ENCODE measurements at regions not wholly inside any gene's neighbourhood (a gene's known extent, or its start where the extent isn't known, plus 50 kb on each side); places are given as distances from the start of the nearest gene placed in this dataset.

GRCh38 chr12:127310548-127310947 lies 956.4 kb upstream of the TMEM132C start:
- ChIA-PET CTCF (no interaction called here), RAD21 (ENCODE audit: unreplicated experiment) (interaction anchor here (0.6 kb wide), 1 partner anchor 367 kb away, joined by 3 read pairs; no protein-coding TSS in a partner anchor), SMC1A (ENCODE audit: uncharacterized antibody, unreplicated experiment) (no interaction called here), POLR2A (no interaction called here)
- H3K9me3 ChIP-seq (replicated peaks; ENCODE audit: control insufficient read depth, insufficient read depth, low read length): no peaks in the 10 kb centered on the region
- H3K4me1 ChIP-seq (ENCODE audit: control insufficient read depth, insufficient read depth, low read length): no peaks in the 10 kb centered on the region
- no peaks in the 10 kb centered on the region for H3K27me3 ChIP-seq (replicated peaks in 1 of 2; ENCODE audit: control insufficient read depth in 2 of 2, insufficient read depth in 2 of 2, low read length in 1 of 2)
- H3K4me2 ChIP-seq (ENCODE audit: control insufficient read depth, insufficient read depth): no peak overlapping the region
- H3K36me3 ChIP-seq (ENCODE audit: control insufficient read depth in 2 of 2, insufficient read depth in 2 of 2, low read length in 1 of 2): no peaks in the 10 kb centered on the region
- H3K4me3 ChIP-seq: no peak overlapping the region
- in situ Hi-C loops (cut with MboI): no loop called here
- DNase-seq (ENCODE audit: low read depth, low spot score) (no peak), FAIRE-seq (no peak), ATAC-seq (no peak)
- intact Hi-C loops (cut with micrococcal nuclease; ENCODE audit: unreplicated experiment): no loop called here
- no TSS peak for BruUV-seq (replicated peaks)
- TF ChIP-seq TBL1XR1 (IDR thresholded peaks at IDR 0.05; ENCODE audit: low read depth, low read length): no peak
- no peak for TF ChIP-seq NR2C2 (IDR thresholded peaks at IDR 0.05; ENCODE audit: borderline replicate concordance, control insufficient read depth, insufficient read length, low read depth)
- TF ChIP-seq BHLHE40 (IDR thresholded peaks at IDR 0.05; ENCODE audit: borderline replicate concordance in 1 of 2, low read depth in 2 of 2, low read length in 1 of 2): 0 out of 4 replicates have a peak, but pooled peaks of 1 of the 2 experiments have one; percentile 29
- no peak overlapping the region for H3K27ac ChIP-seq (ENCODE audit: control insufficient read depth, insufficient read depth)
- H3K79me2 ChIP-seq (ENCODE audit: control insufficient read depth, insufficient read depth, low read length): no peaks in the 10 kb centered on the region
- WGBS (ENCODE audit: insufficient coverage, insufficient replicate concordance, low lambda C conversion rate, missing lambda C conversion rate): 22% methylated on average over 4 of the region's 4 CpGs
- no peaks in the 10 kb centered on the region for H4K20me1 ChIP-seq (ENCODE audit: control insufficient read depth, insufficient read depth)
- no peak overlapping the region for H2AFZ ChIP-seq (ENCODE audit: control insufficient read depth, low read depth, low read length)
- no peak overlapping the region for H3K9ac ChIP-seq (ENCODE audit: control insufficient read depth, insufficient read depth, low read length)

GRCh38 chr12:127311720-127312364 lies 955.1 kb upstream of the TMEM132C start:
- no peaks in the 10 kb centered on the region for H3K36me3 ChIP-seq (ENCODE audit: control insufficient read depth in 2 of 2, insufficient read depth in 2 of 2, low read length in 1 of 2)
- CTCF ChIA-PET: no interaction called here
- intact Hi-C loops (cut with micrococcal nuclease; ENCODE audit: unreplicated experiment): no loop called here
- no peak overlapping the region for H3K9ac ChIP-seq (ENCODE audit: control insufficient read depth, insufficient read depth, low read length)
- BruUV-seq (replicated peaks): no TSS peak
- no peak overlapping the region for H2AFZ ChIP-seq (ENCODE audit: control insufficient read depth, low read depth, low read length)
- POLR2A ChIA-PET: no interaction called here
- ATAC-seq: no peak
- FAIRE-seq: no peak
- H4K20me1 ChIP-seq (ENCODE audit: control insufficient read depth, insufficient read depth): no peaks in the 10 kb centered on the region
- H3K79me2 ChIP-seq (ENCODE audit: control insufficient read depth, insufficient read depth, low read length): no peaks in the 10 kb centered on the region
- in situ Hi-C loops (cut with MboI): no loop called here
- H3K4me3 ChIP-seq: no peak overlapping the region
- SMC1A ChIA-PET (ENCODE audit: uncharacterized antibody, unreplicated experiment): interaction anchor here (0.7 kb wide), 1 partner anchor 22 kb away, joined by 3 read pairs; no protein-coding TSS in a partner anchor
- RAD21 ChIA-PET (ENCODE audit: unreplicated experiment): no interaction called here
- no peak for DNase-seq (ENCODE audit: low read depth, low spot score)
- no peaks in the 10 kb centered on the region for H3K9me3 ChIP-seq (replicated peaks; ENCODE audit: control insufficient read depth, insufficient read depth, low read length)
- H3K27ac ChIP-seq (ENCODE audit: control insufficient read depth, insufficient read depth): no peak overlapping the region
- H3K4me2 ChIP-seq (ENCODE audit: control insufficient read depth, insufficient read depth): no peak overlapping the region
- no peaks in the 10 kb centered on the region for H3K27me3 ChIP-seq (replicated peaks in 1 of 2; ENCODE audit: control insufficient read depth in 2 of 2, insufficient read depth in 2 of 2, low read length in 1 of 2)
- WGBS (ENCODE audit: insufficient coverage, insufficient replicate concordance, low lambda C conversion rate, missing lambda C conversion rate): 21% methylated on average over 6 of the region's 6 CpGs
- TF ChIP-seq ZBTB4 (CRISPR knock-in tag; IDR thresholded peaks at IDR 0.05) (no peak), FOXM1 (IDR thresholded peaks at IDR 0.05; ENCODE audit: low read depth, low read length) (no peak), ZSCAN29 (IDR thresholded peaks at IDR 0.05) (no peak), MEF2B (IDR thresholded peaks at IDR 0.05; ENCODE audit: partially characterized antibody, poor library complexity, severe bottlenecking) (no peak)
- H3K4me1 ChIP-seq (ENCODE audit: control insufficient read depth, insufficient read depth, low read length): no peaks in the 10 kb centered on the region
